Left lung (tissue), 4 donors: ENCODE measurements at regions not wholly inside any gene's neighbourhood (a gene's known extent, or its start where the extent isn't known, plus 50 kb on each side); places are given as distances from the start of the nearest gene placed in this dataset.

Experiments used
- ATAC-seq: fragments of 200-7000 bp; cut with Tn5 transposase; one replicate; pipeline ENCODE4 v1.9.1; 2020; ENCODE audit warnings: moderate library complexity
- DNase-seq, 4 donors: peaks; one replicate each; pipeline ENCODE4 v3.0.0-alpha.2; 2013 to 2020
- H3K27ac ChIP-seq, 2 donors: fragments of 200-600 bp; sonication (generic) in 1 of 2; one replicate each; pipeline versions ENCODE4 v1.5.0 to v1.8.0; 2020 to 2021
- H3K27me3 ChIP-seq, 2 donors: fragments of 200-600 bp; sonication (generic) in 1 of 2; one replicate each; pipeline versions ENCODE4 v1.5.0 to v1.8.0; 2020 to 2021
- H3K36me3 ChIP-seq, 2 donors: fragments of 200-600 bp; sonication (generic) in 1 of 2; one replicate each; pipeline versions ENCODE4 v1.5.0 to v1.8.0; 2020 to 2021
- H3K4me1 ChIP-seq, 2 donors: fragments of 200-600 bp; one replicate each; pipeline ENCODE4 v1.8.0; 2021
- H3K4me3 ChIP-seq, 2 donors: fragments of 200-600 bp; sonication (generic) in 1 of 2; one replicate each; pipeline versions ENCODE4 v1.5.0 to v1.8.0; 2020 to 2021; ENCODE audit warnings: mild to moderate bottlenecking in 1 of 2
- H3K9me3 ChIP-seq, 2 donors: fragments of 200-600 bp; sonication (generic) in 1 of 2; one replicate each; pipeline versions ENCODE4 v1.5.0 to v1.8.0; 2020 to 2021
- intact Hi-C, 2 donors: fragments of 100-400 bp; cut with DNase I; formaldehyde crosslinking; loops; one replicate each; pipeline versions ENCODE4 v1.11.2 to v1.14.2; 2022
- TF ChIP-seq, protein P1 (sequence below), 2 donors: fragments of 200-600 bp; sonication (generic) in 1 of 2; IDR thresholded peaks; one replicate each; pipeline versions ENCODE4 v1.5.0 to v1.8.0; 2021; ENCODE audit warnings: antibody characterized with exemption in 2 of 2
- donor health status: DM: no; HTN: yes; CAD: no.
- donor health status: DM: no; HTN: no; CAD: no.

GRCh38 chr7:13682626-13683025 lies 306.8 kb downstream of the ETV1 start:
- ATAC-seq (no peak), DNase-seq (no peak)
- intact Hi-C loops = no loop called here
- H3K9me3 ChIP-seq = peaks cover 0 to under 1% of the 10 kb centered on the region in 2 donors
- TF ChIP-seq, protein P1, sequence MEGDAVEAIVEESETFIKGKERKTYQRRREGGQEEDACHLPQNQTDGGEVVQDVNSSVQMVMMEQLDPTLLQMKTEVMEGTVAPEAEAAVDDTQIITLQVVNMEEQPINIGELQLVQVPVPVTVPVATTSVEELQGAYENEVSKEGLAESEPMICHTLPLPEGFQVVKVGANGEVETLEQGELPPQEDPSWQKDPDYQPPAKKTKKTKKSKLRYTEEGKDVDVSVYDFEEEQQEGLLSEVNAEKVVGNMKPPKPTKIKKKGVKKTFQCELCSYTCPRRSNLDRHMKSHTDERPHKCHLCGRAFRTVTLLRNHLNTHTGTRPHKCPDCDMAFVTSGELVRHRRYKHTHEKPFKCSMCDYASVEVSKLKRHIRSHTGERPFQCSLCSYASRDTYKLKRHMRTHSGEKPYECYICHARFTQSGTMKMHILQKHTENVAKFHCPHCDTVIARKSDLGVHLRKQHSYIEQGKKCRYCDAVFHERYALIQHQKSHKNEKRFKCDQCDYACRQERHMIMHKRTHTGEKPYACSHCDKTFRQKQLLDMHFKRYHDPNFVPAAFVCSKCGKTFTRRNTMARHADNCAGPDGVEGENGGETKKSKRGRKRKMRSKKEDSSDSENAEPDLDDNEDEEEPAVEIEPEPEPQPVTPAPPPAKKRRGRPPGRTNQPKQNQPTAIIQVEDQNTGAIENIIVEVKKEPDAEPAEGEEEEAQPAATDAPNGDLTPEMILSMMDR (IDR thresholded peaks at IDR 0.05) = no peak
- H3K27me3 ChIP-seq = no peaks in the 10 kb centered on the region
- H3K36me3 ChIP-seq = no peaks in the 10 kb centered on the region
- no peak overlapping the region for H3K27ac ChIP-seq
- H3K4me1 ChIP-seq = no peaks in the 10 kb centered on the region
- H3K4me3 ChIP-seq = no peak overlapping the region

DNA sequence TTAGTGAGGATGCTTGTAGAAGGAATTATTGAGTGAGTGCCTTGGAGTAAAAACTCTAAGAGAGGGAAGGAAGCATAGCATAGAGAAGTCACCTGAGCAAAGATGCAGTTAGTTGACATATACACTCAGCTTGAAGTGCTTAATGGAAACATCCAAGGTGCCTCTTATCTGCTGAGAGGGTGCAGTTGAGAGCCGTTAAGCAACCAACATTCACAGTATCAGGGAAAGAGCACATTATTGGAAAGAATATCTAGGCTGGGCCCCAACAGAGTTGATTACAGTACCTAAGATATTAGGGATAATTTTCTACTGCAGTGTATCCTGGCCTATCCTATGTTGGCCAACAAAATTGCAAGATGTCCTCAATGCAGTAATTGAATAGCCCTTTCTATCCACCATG lies 302.0 kb downstream of the ETV1 start:
- intact Hi-C loops = no loop called here
- Histone ChIP-seq H3K4me1 (no peaks in the 10 kb centered on the region), H3K27me3 (no peaks in the 10 kb centered on the region), H3K9me3 (no peaks in the 10 kb centered on the region), H3K36me3 (no peaks in the 10 kb centered on the region), H3K27ac (no peak overlapping the region), H3K4me3 (no peak overlapping the region)
- DNase-seq = no peak
- TF ChIP-seq, protein P1 (IDR thresholded peaks at IDR 0.05) = no peak
- no peak for ATAC-seq

DNA sequence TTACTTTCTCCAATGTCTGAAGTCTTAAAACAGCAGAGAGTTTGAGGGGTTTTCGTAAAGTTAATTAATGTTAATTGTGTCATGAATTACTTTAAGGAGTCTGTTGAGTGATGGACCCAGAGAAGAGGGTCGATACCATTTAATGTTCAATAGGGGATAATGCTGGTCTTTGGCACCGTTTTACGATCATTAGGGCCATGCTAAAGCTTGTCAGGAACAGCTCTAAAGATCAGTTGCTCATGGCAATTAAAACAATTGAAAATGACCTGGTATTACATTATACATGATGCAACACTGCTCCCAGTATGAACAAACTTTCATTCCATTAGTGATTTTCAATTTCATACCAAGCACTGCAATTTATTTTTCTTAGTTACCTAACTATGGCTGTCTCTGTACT lies 296.9 kb downstream of the ETV1 start:
- Histone ChIP-seq H3K27ac (no peak overlapping the region), H3K4me3 (no peak overlapping the region), H3K4me1 (no peaks in the 10 kb centered on the region), H3K36me3 (no peaks in the 10 kb centered on the region), H3K27me3 (no peaks in the 10 kb centered on the region), H3K9me3 (no peaks in the 10 kb centered on the region)
- TF ChIP-seq, protein P1 (IDR thresholded peaks at IDR 0.05) = no peak
- intact Hi-C loops = no loop called here
- ATAC-seq = no peak
- DNase-seq = no peak

GRCh38 chr7:13702251-13702650 lies 287.2 kb downstream of the ETV1 start:
- intact Hi-C loops = no loop called here
- DNase-seq = no peak
- Histone ChIP-seq H3K4me3 (no peak overlapping the region), H3K9me3 (peaks cover 0 to 4% of the 10 kb centered on the region in 2 donors), H3K36me3 (no peaks in the 10 kb centered on the region), H3K4me1 (no peaks in the 10 kb centered on the region), H3K27me3 (no peaks in the 10 kb centered on the region), H3K27ac (no peak overlapping the region)
- ATAC-seq = no peak
- TF ChIP-seq, protein P1 (IDR thresholded peaks at IDR 0.05) = no peak

DNA sequence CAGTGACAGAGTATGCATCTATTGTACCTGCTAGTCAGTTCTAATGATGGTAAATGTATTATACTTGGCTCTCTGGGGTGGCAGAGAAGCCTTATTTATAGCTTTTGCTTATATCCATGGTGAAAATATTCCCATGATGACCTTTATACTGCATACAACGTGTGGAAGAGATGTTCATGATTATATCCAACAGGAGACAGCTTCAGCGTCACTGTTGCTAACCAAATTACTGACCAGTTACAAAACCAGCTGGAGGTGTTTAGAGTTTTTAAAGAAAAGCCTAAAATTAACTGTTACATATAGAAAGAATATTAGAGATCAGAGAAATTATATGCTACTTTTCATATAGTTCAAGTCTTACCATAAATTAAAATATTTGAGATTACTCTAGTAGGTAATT lies 280.8 kb downstream of the ETV1 start:
- no peaks in the 10 kb centered on the region for H3K4me1 ChIP-seq
- H3K36me3 ChIP-seq = no peaks in the 10 kb centered on the region
- no peaks in the 10 kb centered on the region for H3K27me3 ChIP-seq
- ATAC-seq (no peak), DNase-seq (no peak)
- intact Hi-C loops = no loop called here
- TF ChIP-seq, protein P1 (IDR thresholded peaks at IDR 0.05) = no peak
- H3K9me3 ChIP-seq = no peaks in the 10 kb centered on the region
- H3K4me3 ChIP-seq = no peak overlapping the region
- H3K27ac ChIP-seq = no peak overlapping the region
